Embryonic facial prominence (tissue), 1 donor: ENCODE measurements at regions not wholly inside any gene's neighbourhood (a gene's known extent, or its start where the extent isn't known, plus 50 kb on each side); places are given as distances from the start of the nearest gene placed in this dataset.

Experiments
- DNase-seq: peaks from one replicate; pipeline ENCODE4 v3.0.0-alpha.2; 2016; ENCODE audit errors: extremely low spot score

DNA sequence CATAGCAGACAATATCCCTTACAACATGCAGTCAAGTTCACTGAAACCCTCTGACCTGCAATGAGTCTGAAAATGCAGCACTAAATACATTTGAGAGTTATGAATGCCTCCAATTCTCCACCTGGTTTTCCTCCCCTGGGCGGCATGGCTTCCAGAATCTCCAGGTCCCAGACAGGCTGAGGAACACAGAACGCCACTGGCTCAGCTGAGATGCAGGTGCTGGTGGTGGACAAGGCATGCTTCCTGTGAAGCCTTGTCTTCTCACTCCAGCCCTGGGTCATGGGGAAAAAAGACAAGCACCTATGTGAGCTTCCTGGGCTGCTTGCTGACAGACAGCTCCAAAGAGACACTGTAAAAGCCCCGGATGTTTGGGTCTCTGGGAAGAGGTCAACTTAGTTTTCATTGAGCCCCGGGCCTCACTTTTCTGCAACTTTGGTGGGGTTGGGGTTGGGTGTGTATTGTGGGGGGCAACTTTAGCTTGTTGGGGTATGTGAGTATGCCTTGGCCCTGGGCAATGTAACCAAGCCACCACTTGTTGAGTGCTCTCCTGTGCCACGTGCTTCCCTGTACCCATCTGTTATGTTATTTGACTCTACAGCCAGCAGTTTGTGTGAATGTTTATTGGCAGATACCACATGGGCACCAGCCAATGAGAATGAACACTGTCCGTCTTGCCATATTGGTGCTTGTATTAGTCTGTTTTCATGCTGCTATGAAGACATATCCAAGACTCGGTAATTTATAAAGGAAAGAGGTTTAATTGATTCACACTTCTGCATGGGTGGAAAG, 127.8 kb downstream of the EMX2 start:
- no peak for DNase-seq

DNA sequence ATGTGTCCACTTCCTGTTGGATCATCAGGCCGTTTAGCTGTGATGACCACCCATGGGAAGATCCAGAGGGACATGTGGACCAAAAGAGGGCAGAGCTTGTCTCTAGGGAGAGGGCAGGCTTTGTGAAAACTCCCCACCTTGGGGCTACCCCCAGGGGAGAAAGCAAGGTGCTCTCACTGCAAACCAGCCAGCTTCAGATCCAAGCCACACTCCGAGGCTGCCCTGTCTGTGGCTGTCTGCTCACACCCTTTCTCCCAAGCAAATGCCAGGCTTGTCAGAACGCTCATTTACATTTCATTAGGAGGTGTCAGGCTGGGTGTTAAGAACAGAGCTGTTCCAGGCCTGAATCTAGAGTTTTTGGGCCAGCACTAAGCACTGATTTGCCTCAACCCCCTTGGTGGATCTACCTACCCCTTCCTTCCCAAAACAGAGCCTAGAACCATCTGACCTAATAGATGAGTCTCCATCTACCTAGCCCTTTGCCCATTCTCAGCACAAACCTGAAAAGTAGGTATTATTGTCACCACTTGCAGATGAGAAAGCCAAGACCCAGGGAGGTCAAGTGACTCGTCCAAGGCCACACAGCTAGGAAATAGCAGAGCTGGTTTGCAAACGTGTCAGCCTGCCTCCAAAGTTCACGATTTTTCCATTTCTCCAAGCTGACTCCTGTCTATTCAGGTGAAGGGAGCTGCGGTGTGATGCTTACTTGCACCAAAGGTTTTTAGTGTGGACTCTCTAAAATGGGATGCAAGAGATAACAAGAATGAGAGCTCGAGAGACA, 130.9 kb downstream of the EMX2 start:
- no peak for DNase-seq

DNA sequence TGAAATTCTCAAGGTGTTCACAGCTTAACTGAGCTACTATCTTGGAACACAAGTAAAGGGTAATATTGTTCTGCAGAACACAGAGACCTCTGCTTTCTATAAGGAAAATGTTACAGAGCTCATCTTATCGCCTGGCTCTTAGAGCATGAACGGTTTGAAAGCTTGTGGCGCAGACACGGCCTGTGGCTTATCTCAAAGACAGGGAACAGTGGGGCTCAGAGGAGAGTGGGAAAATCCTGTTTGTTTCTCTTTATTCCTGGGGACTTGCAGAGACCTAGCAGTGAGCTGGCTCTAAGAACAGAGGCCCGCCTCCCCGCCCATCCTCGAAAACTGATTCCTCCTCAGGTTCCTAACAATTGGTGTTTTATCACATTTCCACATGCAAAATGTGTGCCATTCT, 131.7 kb downstream of the EMX2 start:
- no peak for DNase-seq

DNA sequence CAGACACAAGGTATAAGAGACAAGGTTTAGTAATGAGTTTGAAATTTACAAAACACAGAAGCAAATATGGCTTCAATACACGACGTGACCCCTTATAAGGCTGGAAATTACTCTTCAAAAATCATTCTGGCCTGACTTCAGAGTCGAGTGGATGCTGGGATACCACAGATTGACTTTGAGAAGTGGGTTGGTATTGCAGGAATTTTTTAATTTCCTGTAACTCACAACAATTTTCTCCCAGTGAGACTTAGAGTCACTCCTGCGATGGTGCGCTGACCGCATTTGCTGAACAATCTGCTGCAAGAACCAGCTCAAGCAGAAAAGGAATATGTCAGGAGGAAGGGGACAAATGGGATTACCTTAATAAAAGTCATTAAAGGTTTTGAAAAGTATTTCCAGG, 132.1 kb downstream of the EMX2 start:
- no peak for DNase-seq

DNA sequence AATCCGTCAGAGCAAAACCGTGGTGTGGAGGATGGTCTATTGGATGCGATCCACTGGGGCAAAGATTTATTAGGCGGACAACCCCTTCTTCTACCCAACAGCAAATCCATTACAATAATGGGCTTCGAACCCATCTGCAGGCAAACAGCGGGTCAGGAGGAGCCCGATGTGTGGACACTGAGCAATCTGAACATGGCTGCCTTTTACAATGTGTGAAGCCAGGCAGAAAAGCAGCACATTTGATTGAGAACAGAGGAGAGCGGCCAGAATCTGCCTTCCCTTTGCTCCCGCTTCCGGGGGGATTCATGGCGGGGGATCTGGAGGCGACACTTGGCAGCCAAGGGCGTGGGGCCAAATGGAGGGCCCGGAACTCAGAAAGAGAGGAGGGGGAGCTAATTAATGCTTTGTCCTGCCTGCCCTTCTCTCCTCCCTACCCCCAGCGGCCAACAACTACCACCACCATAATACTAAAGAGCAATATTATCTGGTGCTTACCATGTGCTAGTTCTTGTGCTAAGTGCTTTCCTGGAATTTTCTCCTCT, 133.0 kb downstream of the EMX2 start:
- no peak for DNase-seq

- no peak for DNase-seq
These were observed 134.7 kb downstream of the EMX2 start for GRCh38 chr10:117677239-117677638.

DNA sequence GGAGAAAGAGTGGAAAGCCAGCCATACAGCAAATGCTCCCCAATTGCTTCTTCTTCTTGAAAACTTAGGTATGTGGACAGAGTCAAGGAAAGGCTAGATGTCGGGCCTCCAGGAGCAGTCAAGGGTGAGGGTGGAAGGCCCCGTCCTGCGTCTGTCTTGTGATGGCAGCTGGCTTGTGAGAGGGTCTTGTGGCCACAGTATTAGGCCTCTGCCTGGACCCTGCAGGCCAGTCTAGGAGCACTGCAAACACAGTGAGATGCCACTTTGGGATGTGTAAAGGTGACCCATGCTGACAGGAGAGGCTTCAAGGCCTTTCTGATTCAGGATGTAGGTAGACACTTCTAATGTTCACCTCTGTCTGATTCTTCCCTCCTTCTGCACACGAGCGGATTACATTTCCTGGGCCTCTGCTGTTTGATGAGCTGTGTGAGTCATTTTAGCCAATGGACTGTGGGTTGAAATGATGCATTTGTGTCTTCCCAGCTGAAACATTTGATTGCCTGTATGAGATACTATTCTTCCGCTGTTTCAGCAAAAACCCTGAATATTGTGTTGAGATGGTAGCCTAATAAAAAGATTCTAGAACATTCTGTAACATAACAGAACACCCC, 135.4 kb downstream of the EMX2 start:
- no peak for DNase-seq

DNA sequence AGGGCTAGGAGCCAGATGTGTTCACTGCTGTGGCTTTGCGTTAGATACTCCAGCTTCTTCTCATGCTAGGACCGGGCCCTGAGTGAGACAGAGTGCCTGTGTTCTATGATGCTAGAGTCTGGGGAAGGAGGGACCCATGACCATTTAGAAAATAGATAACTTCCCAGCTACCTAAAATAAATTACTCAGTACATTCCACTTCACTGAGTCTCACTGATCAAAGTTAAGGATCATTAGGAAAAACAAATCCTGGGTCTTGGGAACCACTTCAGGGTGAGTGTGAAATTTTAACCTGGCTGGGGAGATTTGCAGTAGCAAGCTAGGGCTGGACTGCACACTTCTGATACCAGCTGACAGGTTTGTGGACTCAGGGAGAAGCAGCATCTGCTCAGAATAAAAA, 138.1 kb downstream of the EMX2 start:
- DNase-seq = no peak

DNA sequence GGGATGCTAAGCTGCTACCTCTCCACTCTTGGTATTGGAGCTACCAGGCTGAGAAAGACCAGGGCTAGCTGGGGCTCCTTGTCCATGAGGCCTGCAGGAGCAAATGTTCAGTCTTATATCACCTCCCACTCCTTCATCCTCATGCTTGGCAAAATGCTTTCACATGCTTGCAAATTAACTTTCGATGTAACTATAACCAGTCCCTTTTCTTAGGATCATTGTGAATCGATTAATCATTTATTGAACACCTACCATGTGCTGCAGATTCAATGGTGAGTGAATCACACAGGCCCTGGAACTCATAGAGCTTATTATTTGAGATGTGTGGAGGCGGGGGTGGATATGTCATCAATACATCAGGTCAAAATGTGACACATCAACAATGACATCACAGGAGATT, 138.6 kb downstream of the EMX2 start:
- DNase-seq = no peak

DNA sequence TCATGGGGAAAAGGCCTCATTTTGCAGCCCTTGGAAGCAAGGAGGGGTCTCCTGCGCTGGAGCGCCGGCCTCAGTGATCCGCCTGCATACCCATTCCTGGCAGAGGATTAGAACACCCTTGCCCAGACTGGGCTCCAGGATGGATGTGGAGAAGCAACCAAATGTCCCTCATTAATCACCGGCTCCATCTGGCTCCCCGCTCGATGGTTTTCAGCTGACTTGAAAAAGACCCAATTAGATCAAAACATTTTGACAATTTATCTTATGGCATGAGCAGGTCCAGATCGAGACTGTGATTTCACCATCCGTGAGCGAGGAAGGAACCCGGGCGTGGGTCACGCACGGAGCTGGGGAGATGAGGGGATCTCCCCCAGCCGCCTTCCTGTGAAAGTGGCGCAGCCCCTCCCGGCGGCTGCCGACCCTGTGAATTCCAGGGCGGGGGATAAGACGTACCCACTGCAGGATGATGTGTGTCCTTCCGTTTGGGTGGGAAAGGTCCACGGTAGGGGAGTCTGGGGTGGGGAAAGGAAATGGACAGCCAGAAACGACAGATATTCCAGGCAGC, 141.6 kb downstream of the EMX2 start:
- no peak for DNase-seq

DNA sequence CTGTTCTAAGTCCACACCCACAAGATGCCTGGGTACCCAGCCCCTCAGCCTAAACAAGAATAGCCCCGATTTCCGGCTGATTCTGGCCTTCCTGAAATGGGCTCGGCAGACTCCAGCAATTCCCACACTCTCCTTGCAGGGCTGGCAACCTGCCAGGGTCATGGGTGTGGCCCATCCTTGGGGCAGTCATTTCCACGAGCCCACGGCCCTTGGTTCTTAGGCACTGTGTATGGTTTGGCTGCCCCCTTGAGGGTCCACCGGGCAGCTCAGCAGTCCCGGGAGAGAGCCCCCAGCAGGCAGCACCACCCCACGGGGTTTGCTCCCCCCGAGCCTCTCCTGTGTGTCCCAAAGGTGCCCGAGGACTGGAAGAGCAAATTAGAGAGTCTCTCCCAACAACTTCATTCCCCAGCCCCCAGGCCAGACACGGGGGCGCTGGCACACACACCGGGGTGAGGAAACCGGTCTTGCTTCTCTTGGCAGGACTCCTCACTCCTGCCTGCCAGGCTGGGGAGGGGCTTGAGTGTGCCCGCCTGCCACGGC, 142.2 kb downstream of the EMX2 start:
- DNase-seq = no peak

DNA sequence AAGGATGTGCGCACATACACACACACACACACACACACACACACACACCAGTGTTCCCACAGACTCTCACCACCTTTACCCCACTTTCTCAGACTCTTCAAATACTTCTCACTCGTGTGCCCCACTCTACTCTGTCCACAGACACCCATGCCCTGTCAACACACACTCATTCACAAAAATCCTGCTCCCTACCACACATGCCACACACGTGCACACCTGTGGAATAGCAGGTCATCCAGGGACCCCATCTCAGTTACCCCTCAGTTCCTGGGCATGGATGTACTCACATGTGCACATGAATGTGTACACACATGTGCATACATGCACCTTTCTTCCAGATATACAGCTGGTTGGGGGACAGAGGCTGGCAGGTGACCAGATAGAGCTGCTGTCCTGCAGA, 142.9 kb downstream of the EMX2 start:
- no peak for DNase-seq

DNA sequence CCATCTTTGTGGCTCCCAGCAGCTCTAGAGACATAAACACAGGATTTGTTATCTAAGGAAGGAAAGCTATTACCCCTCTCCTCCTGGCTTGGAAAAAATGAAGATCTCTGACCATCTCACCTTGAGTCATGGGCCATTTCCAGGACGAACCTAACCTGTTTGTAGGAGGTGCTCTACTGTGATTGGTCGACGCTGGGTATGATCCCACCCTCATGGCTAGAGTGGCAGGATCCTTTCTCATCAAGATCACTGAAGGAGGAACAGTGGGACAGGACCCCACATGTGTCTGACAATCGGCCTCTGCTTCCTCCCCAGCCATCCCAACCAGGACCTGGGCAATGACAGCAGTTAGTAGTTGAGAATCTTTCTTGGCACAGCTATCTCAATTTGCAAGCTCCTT, 144.1 kb downstream of the EMX2 start:
- DNase-seq = no peak

DNA sequence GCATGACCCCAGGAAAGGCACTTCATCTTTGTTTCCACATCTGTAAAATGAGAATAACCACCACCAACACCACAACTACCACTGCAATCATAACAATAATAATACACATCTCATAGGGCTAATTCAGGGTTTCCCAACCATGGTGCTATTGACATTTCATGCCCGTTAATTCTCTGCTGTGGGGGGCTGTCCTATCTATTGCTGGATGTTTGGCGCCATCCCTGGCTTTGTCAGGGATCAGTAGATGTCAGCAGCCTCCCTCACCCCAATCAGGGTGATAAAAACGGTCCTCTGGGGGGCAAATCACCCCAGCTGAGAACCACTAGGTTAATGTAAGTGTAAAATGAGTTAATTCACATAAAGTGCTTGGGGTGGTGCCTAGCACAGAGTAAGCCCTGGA, 145.8 kb downstream of the EMX2 start:
- DNase-seq = no peak

DNA sequence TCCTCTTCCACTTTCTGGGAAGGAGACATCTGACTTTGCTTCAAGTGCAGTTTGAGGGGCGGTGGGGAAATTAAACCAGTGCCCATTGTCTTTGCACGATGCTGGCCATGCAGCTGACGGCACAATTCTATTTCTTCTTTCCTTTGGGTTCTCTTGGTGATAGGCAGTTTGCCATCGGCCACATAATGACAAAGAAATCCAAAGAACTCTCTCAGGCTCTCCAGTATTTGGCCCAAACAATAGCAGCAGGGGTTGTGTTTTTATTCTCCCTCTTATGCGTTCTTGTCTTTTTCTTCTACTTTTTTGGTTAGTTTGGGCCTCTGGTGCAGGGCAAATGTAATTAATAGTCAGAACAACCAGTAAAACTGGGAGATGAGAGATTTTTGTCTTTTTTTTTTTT, 147.0 kb downstream of the EMX2 start:
- DNase-seq = no peak

DNA sequence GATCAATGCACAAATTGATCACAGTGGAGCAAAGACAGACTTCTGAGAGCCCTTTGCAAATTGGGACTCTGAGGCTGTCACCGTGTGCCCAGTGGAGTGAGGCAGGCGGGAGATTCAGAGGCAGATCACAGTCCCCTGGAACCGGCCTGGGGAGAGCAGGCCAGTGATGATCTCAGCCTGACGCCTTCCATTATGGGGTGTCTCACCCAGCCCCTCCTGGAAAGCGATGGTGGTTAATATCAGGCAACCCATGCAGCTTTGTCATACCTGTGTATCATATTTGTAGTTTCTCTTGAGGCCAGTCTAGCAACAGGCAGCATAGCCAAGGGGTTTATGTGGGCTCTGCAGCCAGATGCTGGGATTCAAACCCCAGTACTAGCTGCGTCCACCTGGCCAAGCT, 147.8 kb downstream of the EMX2 start:
- DNase-seq = no peak

DNA sequence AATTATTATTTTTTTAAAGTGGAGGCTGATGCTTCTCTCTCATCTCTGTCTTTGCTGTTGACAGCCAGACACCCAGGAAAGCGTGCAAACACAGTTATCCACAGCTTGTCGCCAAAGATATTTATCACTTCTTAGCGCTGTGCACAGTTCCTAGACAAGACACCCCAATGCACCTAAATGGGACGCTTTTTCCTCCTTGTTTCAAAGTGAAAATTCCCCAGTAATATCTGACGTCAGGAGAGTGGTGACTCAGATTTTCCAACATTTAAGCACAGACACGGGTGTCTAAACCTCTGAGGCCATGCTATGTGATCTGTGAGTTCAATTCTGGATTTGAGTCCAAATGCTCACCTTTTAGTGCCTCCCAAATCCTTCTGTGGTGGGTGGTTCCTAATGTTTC, 151.6 kb downstream of the EMX2 start:
- DNase-seq = no peak

DNA sequence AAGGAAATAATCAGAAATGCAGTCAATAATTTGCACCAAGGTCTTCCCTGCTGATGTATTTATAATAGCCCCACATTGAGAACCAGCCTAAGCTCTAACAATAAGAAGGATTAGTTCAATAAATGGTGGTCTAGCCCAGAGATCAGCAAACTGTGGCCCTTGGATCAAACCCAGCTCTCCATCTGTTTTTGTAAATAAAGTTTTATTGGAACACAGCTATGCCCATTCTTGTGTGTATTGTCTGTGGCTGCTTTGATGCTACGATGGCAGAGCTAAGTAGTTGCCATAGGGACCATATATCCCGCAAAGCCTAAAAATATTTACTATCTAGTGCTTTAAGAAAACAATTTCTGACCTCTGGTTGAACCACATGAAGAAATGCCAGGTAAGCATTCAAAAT, 154.9 kb downstream of the EMX2 start:
- DNase-seq = no peak

GRCh38 chr10:117698809-117699208, 156.3 kb downstream of the EMX2 start:
- no peak for DNase-seq

- no peak for DNase-seq
These were observed 157.0 kb downstream of the EMX2 start for GRCh38 chr10:117699436-117700075.

DNA sequence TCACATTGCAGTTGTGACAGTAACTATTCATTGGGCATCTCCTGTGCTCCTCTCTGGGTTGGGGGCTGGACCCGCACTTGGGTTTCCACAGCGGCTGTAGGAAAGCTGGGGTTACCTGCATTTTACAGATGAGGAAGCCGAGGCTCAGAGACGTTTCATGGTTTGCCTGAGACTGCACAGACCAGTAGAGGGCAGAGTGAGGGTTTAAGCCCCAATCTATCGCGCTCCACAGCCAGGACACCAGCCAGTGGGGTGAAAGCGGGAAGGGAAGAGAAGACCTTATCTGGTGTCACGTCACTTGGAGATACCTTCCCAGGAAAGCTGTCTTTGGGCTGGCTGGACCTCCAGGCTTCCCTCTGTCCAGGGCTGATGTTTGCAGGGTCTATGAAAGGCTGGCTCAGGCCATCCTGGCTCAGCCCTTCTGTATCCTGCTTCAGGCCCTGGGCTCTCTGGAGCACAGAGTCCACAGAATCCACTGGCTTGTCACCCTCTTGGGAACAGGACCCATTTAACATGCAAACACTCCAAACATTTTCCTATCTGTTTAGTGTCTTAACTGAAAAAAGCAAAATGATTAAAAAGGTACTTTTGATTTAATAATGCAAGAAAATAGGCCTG, 167.7 kb downstream of the EMX2 start:
- DNase-seq = no peak
